ENCODE measurements at regions not wholly inside any gene's neighbourhood (a gene's known extent, or its start where the extent isn't known, plus 50 kb on each side); places are given as distances from the start of the nearest gene placed in this dataset.

DNA sequence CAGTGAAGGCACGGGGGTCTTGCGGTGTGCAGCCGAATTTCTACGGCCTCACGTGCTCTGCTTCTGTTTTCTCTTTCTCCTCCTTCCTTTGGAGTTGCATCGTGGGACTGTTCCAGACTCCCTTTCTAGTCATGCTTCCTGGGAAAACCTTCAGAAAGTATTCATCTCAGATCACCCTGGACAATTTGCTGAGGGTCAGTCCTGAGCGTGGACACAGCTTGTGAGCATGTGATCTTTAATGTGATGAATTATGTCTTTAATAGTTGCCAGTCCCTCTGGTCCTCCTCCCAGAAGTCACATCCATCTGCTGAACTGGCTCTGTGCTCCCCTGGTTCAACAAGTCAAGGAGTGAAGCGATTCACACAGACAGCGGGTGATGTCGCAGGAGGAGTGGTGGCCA lies 145.0 kb upstream of the PDE10A start:
- TF ChIP-seq, protein P1, sequence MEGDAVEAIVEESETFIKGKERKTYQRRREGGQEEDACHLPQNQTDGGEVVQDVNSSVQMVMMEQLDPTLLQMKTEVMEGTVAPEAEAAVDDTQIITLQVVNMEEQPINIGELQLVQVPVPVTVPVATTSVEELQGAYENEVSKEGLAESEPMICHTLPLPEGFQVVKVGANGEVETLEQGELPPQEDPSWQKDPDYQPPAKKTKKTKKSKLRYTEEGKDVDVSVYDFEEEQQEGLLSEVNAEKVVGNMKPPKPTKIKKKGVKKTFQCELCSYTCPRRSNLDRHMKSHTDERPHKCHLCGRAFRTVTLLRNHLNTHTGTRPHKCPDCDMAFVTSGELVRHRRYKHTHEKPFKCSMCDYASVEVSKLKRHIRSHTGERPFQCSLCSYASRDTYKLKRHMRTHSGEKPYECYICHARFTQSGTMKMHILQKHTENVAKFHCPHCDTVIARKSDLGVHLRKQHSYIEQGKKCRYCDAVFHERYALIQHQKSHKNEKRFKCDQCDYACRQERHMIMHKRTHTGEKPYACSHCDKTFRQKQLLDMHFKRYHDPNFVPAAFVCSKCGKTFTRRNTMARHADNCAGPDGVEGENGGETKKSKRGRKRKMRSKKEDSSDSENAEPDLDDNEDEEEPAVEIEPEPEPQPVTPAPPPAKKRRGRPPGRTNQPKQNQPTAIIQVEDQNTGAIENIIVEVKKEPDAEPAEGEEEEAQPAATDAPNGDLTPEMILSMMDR (conservative IDR thresholded peaks at IDR 0.05; ENCODE audit: low read depth, low read length) = no peak
- TF ChIP-seq POLR2A (IDR thresholded peaks at IDR 0.05; ENCODE audit: low read depth, low read length) (no peak), MXI1 (IDR thresholded peaks at IDR 0.05; ENCODE audit: borderline replicate concordance, low read depth, low read length) (no peak), RAD21 (IDR thresholded peaks at IDR 0.05; ENCODE audit: low read length) (no peak), RFX5 (IDR thresholded peaks at IDR 0.05; ENCODE audit: low read depth, low read length) (no peak), FOS (IDR thresholded peaks at IDR 0.05; ENCODE audit: low read depth, low read length) (no peak), SMC3 (IDR thresholded peaks at IDR 0.05; ENCODE audit: low read depth, low read length) (no peak), CEBPB (IDR thresholded peaks at IDR 0.05; ENCODE audit: low read depth, low read length) (no peak), MAZ (IDR thresholded peaks at IDR 0.05; ENCODE audit: borderline replicate concordance, low read depth, low read length) (no peak), RCOR1 (IDR thresholded peaks at IDR 0.05; ENCODE audit: insufficient replicate concordance, low read length) (no peak), BHLHE40 (IDR thresholded peaks at IDR 0.05; ENCODE audit: low read depth, low read length) (no peak), MAFK (IDR thresholded peaks at IDR 0.05; ENCODE audit: low read depth, low read length) (no peak)
- TF ChIP-seq, protein P2, sequence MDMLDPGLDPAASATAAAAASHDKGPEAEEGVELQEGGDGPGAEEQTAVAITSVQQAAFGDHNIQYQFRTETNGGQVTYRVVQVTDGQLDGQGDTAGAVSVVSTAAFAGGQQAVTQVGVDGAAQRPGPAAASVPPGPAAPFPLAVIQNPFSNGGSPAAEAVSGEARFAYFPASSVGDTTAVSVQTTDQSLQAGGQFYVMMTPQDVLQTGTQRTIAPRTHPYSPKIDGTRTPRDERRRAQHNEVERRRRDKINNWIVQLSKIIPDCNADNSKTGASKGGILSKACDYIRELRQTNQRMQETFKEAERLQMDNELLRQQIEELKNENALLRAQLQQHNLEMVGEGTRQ (IDR thresholded peaks at IDR 0.05; ENCODE audit: low read depth, low read length) = no peak
- TF ChIP-seq, protein P3, sequence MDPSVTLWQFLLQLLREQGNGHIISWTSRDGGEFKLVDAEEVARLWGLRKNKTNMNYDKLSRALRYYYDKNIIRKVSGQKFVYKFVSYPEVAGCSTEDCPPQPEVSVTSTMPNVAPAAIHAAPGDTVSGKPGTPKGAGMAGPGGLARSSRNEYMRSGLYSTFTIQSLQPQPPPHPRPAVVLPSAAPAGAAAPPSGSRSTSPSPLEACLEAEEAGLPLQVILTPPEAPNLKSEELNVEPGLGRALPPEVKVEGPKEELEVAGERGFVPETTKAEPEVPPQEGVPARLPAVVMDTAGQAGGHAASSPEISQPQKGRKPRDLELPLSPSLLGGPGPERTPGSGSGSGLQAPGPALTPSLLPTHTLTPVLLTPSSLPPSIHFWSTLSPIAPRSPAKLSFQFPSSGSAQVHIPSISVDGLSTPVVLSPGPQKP (IDR thresholded peaks at IDR 0.05; ENCODE audit: borderline replicate concordance, low read depth, low read length) = no peak
